IMR-90 (cell line): ENCODE measurements at regions not wholly inside any gene's neighbourhood (a gene's known extent, or its start where the extent isn't known, plus 50 kb on each side); places are given as distances from the start of the nearest gene placed in this dataset.
A peak's percentile ranks its signal among the peaks of the same experiment; 100 is the strongest.

Experiments
- ATAC-seq: fragments of 200-7000 bp; cut with Tn5 transposase; 2 replicates; pipeline ENCODE4 v1.9.1; 2020; ENCODE audit warnings: low read depth, mild to moderate bottlenecking, moderate library complexity
- BruUV-seq: library from RNA; stranded (reverse); fragments of 400-500 nt; replicated peaks from 2 replicates; lab custom pipeline; 2021; lab: Mats Ljungman, UMichigan
- CTCF ChIA-PET: fragments of 300-600 bp; formaldehyde crosslinking; extraction: SDS; loops from one replicate; lab custom pipeline; 2021; ENCODE audit warnings: antibody characterized with exemption; lab: Yijun Ruan, JAX
- POLR2A ChIA-PET: fragments of 300-600 bp; sonication (Branson Sonifier 250); formaldehyde crosslinking; loops from one replicate; lab custom pipeline; 2022; ENCODE audit warnings: antibody characterized with exemption; ENCODE audit not compliant: unreplicated experiment; lab: Charles Lee
- DNase-seq: peaks from one replicate; pipeline ENCODE4 v3.0.0; 2013
- H2AFZ ChIP-seq: replicated peaks from 2 replicates; pipeline ENCODE3; 2013; ENCODE audit warnings: low read length, mild to moderate bottlenecking; ENCODE audit not compliant: poor library complexity
- H2AK5ac ChIP-seq: 2 replicates; pipeline ENCODE4 v1.6.1; 2013; ENCODE audit warnings: low read depth, low read length, inconsistent platforms
- H2AK9ac ChIP-seq: replicated peaks from 2 replicates; pipeline ENCODE3; 2013; ENCODE audit warnings: mild to moderate bottlenecking, low read depth, low read length, moderate library complexity; ENCODE audit not compliant: poor library complexity
- H2BK120ac ChIP-seq: 2 replicates; pipeline ENCODE4 v1.6.1; 2013; ENCODE audit warnings: low read depth, low read length, inconsistent platforms
- H2BK15ac ChIP-seq: 3 replicates; pipeline ENCODE4 v1.6.1; 2013; ENCODE audit warnings: low read depth, low read length, inconsistent platforms
- H2BK20ac ChIP-seq: 2 replicates; pipeline ENCODE4 v1.6.1; 2013; ENCODE audit warnings: low read depth, mild to moderate bottlenecking, inconsistent platforms, low read length, moderate library complexity
- H2BK5ac ChIP-seq: 2 replicates; pipeline ENCODE4 v1.6.1; 2013; ENCODE audit warnings: mild to moderate bottlenecking, low read depth, low read length, inconsistent platforms; ENCODE audit not compliant: poor library complexity, severe bottlenecking
- H3K14ac ChIP-seq: replicated peaks from 2 replicates; pipeline ENCODE4 v1.6.1; 2013; ENCODE audit warnings: low read depth, low read length, inconsistent platforms
- H3K18ac ChIP-seq: 2 replicates; pipeline ENCODE4 v1.6.1; 2013; ENCODE audit warnings: low read depth, low read length, control low read depth
- H3K23ac ChIP-seq: 2 replicates; pipeline ENCODE4 v1.6.1; 2013; ENCODE audit warnings: low read depth, low read length, inconsistent platforms
- H3K27ac ChIP-seq: 2 replicates; pipeline ENCODE4 v1.5.1; 2013; ENCODE audit warnings: mild to moderate bottlenecking, control low read depth, low read length; ENCODE audit not compliant: insufficient read depth
- H3K27me3 ChIP-seq: 2 replicates; pipeline ENCODE4 v1.6.1; 2013; ENCODE audit warnings: low read length; ENCODE audit not compliant: control insufficient read depth, insufficient read depth
- H3K36me3 ChIP-seq: 2 replicates; pipeline ENCODE4 v1.6.1; 2013; ENCODE audit warnings: low read length, mixed read lengths; ENCODE audit not compliant: control insufficient read depth, insufficient read depth
- H3K4ac ChIP-seq: 2 replicates; pipeline ENCODE4 v1.6.1; 2013; ENCODE audit warnings: low read depth, low read length, inconsistent platforms
- H3K4me1 ChIP-seq: 2 replicates; pipeline ENCODE4 v1.6.1; 2013; ENCODE audit warnings: low read length, mixed read lengths; ENCODE audit not compliant: control insufficient read depth, insufficient read depth
- H3K4me2 ChIP-seq: 2 replicates; pipeline ENCODE4 v1.6.1; 2013; ENCODE audit warnings: low read depth, mild to moderate bottlenecking, control low read depth, low read length, moderate library complexity
- H3K4me3 ChIP-seq: 2 replicates; pipeline ENCODE4 v1.5.1; 2013; ENCODE audit warnings: low read depth, mild to moderate bottlenecking, control low read depth, low read length, moderate library complexity; ENCODE audit not compliant: insufficient read depth
- H3K56ac ChIP-seq: 2 replicates; pipeline ENCODE4 v1.6.1; 2013; ENCODE audit warnings: low read length, inconsistent platforms; ENCODE audit not compliant: insufficient read depth; ENCODE audit errors: extremely low read depth
- H3K79me1 ChIP-seq, 2 experiments: 2 replicates each; pipeline ENCODE4 v1.6.1; 2013; ENCODE audit warnings: low read length in 2 of 2, inconsistent platforms in 1 of 2, low read depth in 1 of 2
- H3K9ac ChIP-seq: 2 replicates; pipeline ENCODE4 v1.6.1; 2013; ENCODE audit warnings: low read depth, low read length, control low read depth
- H3K9me1 ChIP-seq: 2 replicates; pipeline ENCODE4 v1.6.1; 2013; ENCODE audit warnings: low read length, inconsistent platforms; ENCODE audit not compliant: insufficient read depth
- H3K9me3 ChIP-seq: 2 replicates; pipeline ENCODE4 v1.6.1; 2013; ENCODE audit warnings: low read length; ENCODE audit not compliant: control insufficient read depth, insufficient read depth
- H4K20me1 ChIP-seq: 2 replicates; pipeline ENCODE4 v1.6.1; 2013; ENCODE audit warnings: low read length, inconsistent platforms; ENCODE audit not compliant: insufficient read depth
- H4K5ac ChIP-seq: 2 replicates; pipeline ENCODE4 v1.6.1; 2013; ENCODE audit warnings: mild to moderate bottlenecking, low read depth, low read length, control low read depth
- H4K8ac ChIP-seq, 2 experiments: 2 replicates each; pipeline ENCODE4 v1.6.1; 2013; ENCODE audit warnings: low read depth in 2 of 2, low read length in 2 of 2, control low read depth in 1 of 2, inconsistent platforms in 1 of 2
- H4K91ac ChIP-seq: 2 replicates; pipeline ENCODE4 v1.6.1; 2013; ENCODE audit warnings: low read depth, low read length, inconsistent platforms; ENCODE audit not compliant: insufficient read depth
- CEBPB ChIP-seq: IDR thresholded peaks from 2 replicates; pipeline ENCODE4 v1.6.1; 2012; ENCODE audit warnings: low read depth, low read length, improper control_type of control experiment
- CHD1 ChIP-seq: IDR thresholded peaks from 2 replicates; pipeline ENCODE4 v1.6.1; 2012; ENCODE audit warnings: low read depth, low read length, improper control_type of control experiment
- FOS ChIP-seq: fragments of 150-350 bp; IDR thresholded peaks from 2 replicates; pipeline ENCODE4 v1.6.1; 2016; ENCODE audit warnings: low read depth, low read length
- MAFK ChIP-seq: IDR thresholded peaks from 2 replicates; pipeline ENCODE4 v1.6.1; 2012; ENCODE audit warnings: low read depth, low read length, improper control_type of control experiment
- MAZ ChIP-seq: IDR thresholded peaks from 2 replicates; pipeline ENCODE4 v1.6.1; 2012; ENCODE audit warnings: low read depth, mild to moderate bottlenecking, low read length, improper control_type of control experiment, moderate library complexity, borderline replicate concordance
- MXI1 ChIP-seq: IDR thresholded peaks from 2 replicates; pipeline ENCODE4 v1.6.1; 2012; ENCODE audit warnings: low read depth, mild to moderate bottlenecking, low read length, moderate library complexity, borderline replicate concordance
- NFE2L2 ChIP-seq: fragments of 150-350 bp; IDR thresholded peaks from 2 replicates; pipeline ENCODE4 v1.6.1; 2016; ENCODE audit warnings: low read depth, mild to moderate bottlenecking, low read length
- POLR2A ChIP-seq: IDR thresholded peaks from 2 replicates; pipeline ENCODE4 v1.6.1; 2012; ENCODE audit warnings: mild to moderate bottlenecking, low read depth, low read length
- RAD21 ChIP-seq: IDR thresholded peaks from 2 replicates; pipeline ENCODE4 v1.6.1; 2012; ENCODE audit warnings: low read length, improper control_type of control experiment
- RFX5 ChIP-seq: IDR thresholded peaks from 2 replicates; pipeline ENCODE4 v1.8.0; 2012; ENCODE audit warnings: low read depth, mild to moderate bottlenecking, low read length, moderate library complexity
- SMC3 ChIP-seq: fragments of 150-350 bp; IDR thresholded peaks from 2 replicates; pipeline ENCODE4 v1.6.1; 2016; ENCODE audit warnings: low read depth, mild to moderate bottlenecking, antibody characterized with exemption, low read length, moderate library complexity
- WGBS, 2 experiments: methylation state at CpG; one replicate each; pipeline versions ENCODE4 v1.1.5 to v1.1.7; 2013; ENCODE audit warnings: missing lambda C conversion rate in 2 of 2; ENCODE audit not compliant: insufficient read length in 1 of 2; ENCODE audit errors: extremely low coverage in 2 of 2; 5-methylcytosine and 5-hydroxymethylcytosine counted together
- dilution Hi-C: fragments of 300-500 bp; cut with HindIII; formaldehyde crosslinking; loops from one replicate; pipeline ENCODE4 v1.14.3; 2018; ENCODE audit warnings: low sequenced_read_pairs; ENCODE audit not compliant: unreplicated experiment
- in situ Hi-C: fragments of 300-500 bp; cut with MboI; formaldehyde crosslinking; loops from 3 replicates; pipeline ENCODE4 v1.14.3; 2019; ENCODE audit warnings: low sequenced_read_pairs, inconsistent platforms, mixed read lengths
- intact Hi-C: fragments of 100-400 bp; cut with micrococcal nuclease; formaldehyde crosslinking; loops from 2 replicates; pipeline ENCODE4 v1.10.0; 2022
- TF ChIP-seq, protein P1 (sequence below): conservative IDR thresholded peaks from 2 replicates; pipeline ENCODE4 v1.5.1; 2012; ENCODE audit warnings: mild to moderate bottlenecking, low read depth, low read length, improper control_type of control experiment

DNA sequence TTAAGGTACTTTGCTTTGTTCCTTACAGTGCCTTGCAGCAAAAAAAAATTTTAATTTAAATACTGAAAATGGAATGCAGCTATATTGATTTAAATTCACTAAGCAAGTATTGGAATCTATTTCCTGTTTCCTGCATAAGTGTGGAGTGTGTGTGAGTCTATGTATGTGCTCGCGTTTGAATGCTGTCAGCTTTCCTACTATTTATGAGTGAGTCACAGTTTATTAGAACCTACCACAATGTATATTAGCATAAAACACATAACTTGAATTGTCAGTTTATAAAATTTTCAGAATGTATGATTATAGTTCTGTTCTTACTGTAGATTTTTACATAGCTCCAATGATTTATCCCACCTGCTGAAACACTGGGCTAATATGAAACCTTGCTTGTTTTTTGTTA, 302.1 kb downstream of the NR2F1-AS1 start:
- ATAC-seq = peak; percentile 57

More for the DNA sequence above, 302.1 kb downstream of the NR2F1-AS1 start:
- Histone ChIP-seq H2AK5ac (no peak overlapping the region), H4K20me1 (no peaks in the 10 kb centered on the region), H3K27ac (peak overlapping the region; percentile 24; the same call in 1 of the 2 replicates), H3K79me1 (no peaks in the 10 kb centered on the region), H4K8ac (peak overlapping the region in 1 of 2 experiments; percentile 17; a peak in 1 of 4 replicates), H3K23ac (no peak overlapping the region), H3K4me1 (peaks cover 4% of the 10 kb centered on the region), H3K9me1 (no peaks in the 10 kb centered on the region), H3K4me3 (no peak overlapping the region), H3K36me3 (no peaks in the 10 kb centered on the region), H2BK20ac (peak overlapping the region; percentile 27; the same call in 1 of the 2 replicates), H2BK120ac (peak overlapping the region; percentile 6; the same call in 1 of the 2 replicates), H3K27me3 (no peaks in the 10 kb centered on the region), H3K4me2 (no peak overlapping the region; the same call in 1 of the 2 replicates), H3K56ac (no peak overlapping the region), H3K9ac (no peak overlapping the region), H3K14ac (no peak overlapping the region), H2AFZ (no peak overlapping the region), H3K4ac (no peak overlapping the region), H2AK9ac (no peak overlapping the region), H4K5ac (no peak overlapping the region), H3K9me3 (no peaks in the 10 kb centered on the region), H4K91ac (no peak overlapping the region), H3K18ac (no peak overlapping the region), H2BK15ac (no peak overlapping the region; the same call in 2 of the 3 replicates), H2BK5ac (peak overlapping the region; percentile 39)
- no peak for TF ChIP-seq MAFK
- TF ChIP-seq FOS = no peak
- TF ChIP-seq CEBPB = no peak
- TF ChIP-seq POLR2A = no peak
- no peak for TF ChIP-seq RFX5
- no peak for TF ChIP-seq NFE2L2
- no peak for TF ChIP-seq RAD21
- no peak for TF ChIP-seq MXI1
- TF ChIP-seq CHD1 = no peak
- TF ChIP-seq SMC3 = no peak
- TF ChIP-seq MAZ = no peak
- TF ChIP-seq, protein P1, sequence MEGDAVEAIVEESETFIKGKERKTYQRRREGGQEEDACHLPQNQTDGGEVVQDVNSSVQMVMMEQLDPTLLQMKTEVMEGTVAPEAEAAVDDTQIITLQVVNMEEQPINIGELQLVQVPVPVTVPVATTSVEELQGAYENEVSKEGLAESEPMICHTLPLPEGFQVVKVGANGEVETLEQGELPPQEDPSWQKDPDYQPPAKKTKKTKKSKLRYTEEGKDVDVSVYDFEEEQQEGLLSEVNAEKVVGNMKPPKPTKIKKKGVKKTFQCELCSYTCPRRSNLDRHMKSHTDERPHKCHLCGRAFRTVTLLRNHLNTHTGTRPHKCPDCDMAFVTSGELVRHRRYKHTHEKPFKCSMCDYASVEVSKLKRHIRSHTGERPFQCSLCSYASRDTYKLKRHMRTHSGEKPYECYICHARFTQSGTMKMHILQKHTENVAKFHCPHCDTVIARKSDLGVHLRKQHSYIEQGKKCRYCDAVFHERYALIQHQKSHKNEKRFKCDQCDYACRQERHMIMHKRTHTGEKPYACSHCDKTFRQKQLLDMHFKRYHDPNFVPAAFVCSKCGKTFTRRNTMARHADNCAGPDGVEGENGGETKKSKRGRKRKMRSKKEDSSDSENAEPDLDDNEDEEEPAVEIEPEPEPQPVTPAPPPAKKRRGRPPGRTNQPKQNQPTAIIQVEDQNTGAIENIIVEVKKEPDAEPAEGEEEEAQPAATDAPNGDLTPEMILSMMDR = no peak
- BruUV-seq = no TSS peak
- DNase-seq = peak; percentile 53
- ChIA-PET POLR2A (no interaction called here), CTCF (interaction anchor here (0.6 kb wide), 1 partner anchor 76 kb away, joined by 4 read pairs; no protein-coding TSS in a partner anchor)
- in situ Hi-C loops (no loop called here), intact Hi-C loops (no loop called here), dilution Hi-C loops (no loop called here)
- WGBS, 2 experiments = no CpG with 5 or more reads among the region's 2 CpGs
